ENCODE measurements at regions not wholly inside any gene's neighbourhood (a gene's known extent, or its start where the extent isn't known, plus 50 kb on each side); places are given as distances from the start of the nearest gene placed in this dataset.

- no peak for DNase-seq
These were observed 102.3 kb downstream of the BOD1L2 start for GRCh38 chr18:57249179-57249578.

GRCh38 chr18:57249883-57250282 is 102.5 kb upstream of the ST8SIA3 start:
- no peak for DNase-seq

- no peak for DNase-seq
These were observed 100.6 kb upstream of the ST8SIA3 start for GRCh38 chr18:57251747-57252146.

- no peak for DNase-seq
These were observed 98.5 kb upstream of the ST8SIA3 start for GRCh38 chr18:57253903-57254302.

GRCh38 chr18:57258131-57258777 is 94.1 kb upstream of the ST8SIA3 start:
- DNase-seq: no peak

GRCh38 chr18:57267368-57267925 is 84.9 kb upstream of the ST8SIA3 start:
- no peak for DNase-seq

GRCh38 chr18:57269756-57270155 is 82.6 kb upstream of the ST8SIA3 start:
- no peak for DNase-seq

- no peak for DNase-seq
These were observed 82.2 kb upstream of the ST8SIA3 start for GRCh38 chr18:57270156-57270555.

GRCh38 chr18:57273194-57273593 is 79.2 kb upstream of the ST8SIA3 start:
- DNase-seq: no peak

- DNase-seq: no peak
These were observed 77.2 kb upstream of the ST8SIA3 start for GRCh38 chr18:57275111-57275510.

GRCh38 chr18:57276829-57277228 is 75.5 kb upstream of the ST8SIA3 start:
- no peak for DNase-seq

GRCh38 chr18:57278933-57279332 is 73.4 kb upstream of the ST8SIA3 start:
- no peak for DNase-seq

GRCh38 chr18:57281519-57281918 is 70.8 kb upstream of the ST8SIA3 start:
- DNase-seq: no peak

- DNase-seq: no peak
These were observed 65.4 kb upstream of the ST8SIA3 start for GRCh38 chr18:57286949-57287348.

- no peak for DNase-seq
These were observed 64.6 kb upstream of the ST8SIA3 start for GRCh38 chr18:57287766-57288165.

GRCh38 chr18:57294547-57294946 is 57.8 kb upstream of the ST8SIA3 start:
- no peak for DNase-seq

- no peak for DNase-seq
These were observed 56.0 kb upstream of the ST8SIA3 start for GRCh38 chr18:57296336-57296735.

- no peak for DNase-seq
These were observed 55.1 kb upstream of the ST8SIA3 start for GRCh38 chr18:57297306-57297705.

- DNase-seq: no peak
These were observed 52.4 kb upstream of the ST8SIA3 start for GRCh38 chr18:57299931-57300330.

- DNase-seq: no peak
These were observed 50.5 kb upstream of the ST8SIA3 start for GRCh38 chr18:57301573-57302559.

Data from fibroblast of skin of abdomen (primary cell).